ENCODE measurements at regions not wholly inside any gene's neighbourhood (a gene's known extent, or its start where the extent isn't known, plus 50 kb on each side); places are given as distances from the start of the nearest gene placed in this dataset. TPM values are rescaled to one million over a fixed set of nuclear protein-coding genes. Genes with fewer than 3 reads are reported as not detected.
A peak's percentile ranks its signal among the peaks of the same experiment; 100 is the strongest.
"Not testable (repeated sequence)": the region's sequence is repeated elsewhere in the genome, so short reads cannot be mapped to it uniquely, and the experiment has no call there.

DNA sequence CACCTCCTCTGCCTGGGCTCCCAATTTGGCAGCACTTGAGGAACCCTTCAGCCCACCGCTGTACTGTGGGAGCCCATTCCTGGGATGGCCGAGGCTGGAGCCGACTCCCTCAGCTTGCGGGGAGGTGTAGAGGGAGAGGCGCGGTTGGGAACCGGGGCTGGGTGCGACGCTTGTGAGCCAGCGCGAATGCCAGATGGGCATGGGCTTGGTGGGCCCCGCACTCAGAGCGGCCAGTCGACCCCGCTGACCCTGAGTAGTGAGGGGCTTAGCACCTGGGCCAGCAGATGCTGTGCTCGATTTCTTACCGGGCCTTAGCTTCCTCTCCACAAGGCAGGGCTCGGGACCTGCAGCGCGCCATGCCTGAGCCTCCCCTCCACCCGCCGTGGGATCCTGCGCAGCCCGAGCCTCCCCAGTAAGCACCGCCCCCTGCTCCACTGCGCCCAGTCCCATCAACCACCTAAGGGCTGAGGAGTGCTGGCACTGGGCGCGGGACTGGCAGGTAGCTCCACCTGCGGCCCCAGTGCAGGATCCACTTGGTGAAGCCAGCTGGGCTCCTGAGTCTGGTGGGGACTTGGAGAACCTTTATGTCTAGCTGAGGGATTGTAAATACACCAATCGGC lies 58.3 kb upstream of the DEFB108B start:
- H3K4me3 ChIP-seq (ENCODE audit: low read depth, low read length) = no peak overlapping the region
- no peak for TF ChIP-seq CTCF (IDR thresholded peaks at IDR 0.05; ENCODE audit: insufficient read depth, low read depth, low read length)
- DNase-seq (ENCODE audit: low read depth) = no peak

DNA sequence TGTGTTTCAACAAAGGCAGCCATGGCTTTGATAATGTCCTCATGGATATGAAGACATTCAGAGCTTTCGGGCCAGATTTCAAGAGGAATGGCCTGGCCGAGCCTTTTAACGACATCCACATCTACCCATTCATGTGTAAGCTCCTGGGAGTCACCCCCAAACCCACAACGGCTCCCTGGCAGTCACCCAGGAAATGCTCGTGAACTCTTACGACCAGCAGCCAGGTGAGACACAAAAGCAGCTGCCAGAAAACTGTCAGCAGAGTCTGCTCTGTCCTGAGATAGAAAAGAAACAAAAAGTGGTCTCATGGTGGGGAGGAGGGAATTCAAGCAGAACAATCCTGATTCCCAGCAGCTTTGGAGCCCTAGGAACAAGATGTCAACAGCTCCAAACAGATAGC lies 52.9 kb upstream of the DEFB108B start:
- not testable (repeated sequence) for DNase-seq (ENCODE audit: low read depth)

DNA sequence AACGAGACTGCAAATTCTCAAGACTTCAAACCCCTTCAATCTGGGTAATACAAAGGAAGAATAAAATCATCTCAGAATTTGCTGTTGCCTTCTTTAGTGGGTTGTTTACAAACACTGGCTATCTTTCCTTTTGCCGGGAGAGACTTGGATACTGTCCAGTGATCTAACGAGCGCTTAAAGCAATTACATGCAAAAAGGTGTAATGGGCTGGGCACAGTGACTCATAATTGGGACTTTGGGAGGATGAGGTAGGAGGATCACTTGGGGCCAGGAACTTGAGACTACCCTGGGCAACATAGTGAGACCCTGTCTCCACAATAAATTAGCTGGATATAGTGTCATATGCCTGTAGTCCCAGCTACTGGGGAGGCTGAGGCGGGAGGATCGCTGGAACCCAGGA lies 52.2 kb upstream of the DEFB108B start:
- peak; percentile 38 for DNase-seq (ENCODE audit: low read depth)
- not testable (repeated sequence) for H3K4me3 ChIP-seq (ENCODE audit: low read depth, low read length)

More for the DNA sequence above, 52.9 kb upstream of the DEFB108B start:
- not testable (repeated sequence) for H3K4me3 ChIP-seq (ENCODE audit: low read depth, low read length)

DNA sequence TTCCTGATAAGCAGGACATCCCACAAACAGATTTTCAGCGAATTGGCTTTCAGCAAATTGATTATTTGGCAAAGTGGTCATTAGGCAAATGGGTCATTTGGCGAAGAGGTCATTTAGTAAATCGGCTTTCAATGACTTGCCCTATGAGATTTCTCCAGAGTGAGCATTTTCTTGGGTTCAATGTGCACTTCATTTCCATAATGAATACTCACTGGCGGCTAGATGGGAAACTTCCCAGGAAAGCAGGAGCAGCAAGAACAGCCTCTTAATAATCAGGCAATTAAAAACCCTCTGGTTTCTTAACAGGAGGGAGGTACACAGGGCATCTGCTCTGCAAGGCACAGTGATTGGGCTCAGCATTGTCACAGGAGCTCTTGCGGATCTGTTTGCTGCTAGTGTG lies 51.5 kb upstream of the DEFB108B start:
- not testable (repeated sequence) for H3K4me3 ChIP-seq (ENCODE audit: low read depth, low read length); DNase-seq (ENCODE audit: low read depth)

GRCh38 chr11:71782229-71782861 lies 50.7 kb upstream of the DEFB108B start:
- H3K4me3 ChIP-seq (ENCODE audit: low read depth, low read length); DNase-seq (ENCODE audit: low read depth): not testable (repeated sequence)

- DNase-seq (ENCODE audit: low read depth) = peak; percentile 78
- H3K4me3 ChIP-seq (ENCODE audit: low read depth, low read length) = not testable (repeated sequence)
Measured at GRCh38 chr11:71783191-71783590, 49.8 kb upstream of the DEFB108B start.

Small RNA genes lying in the stretch of these regions (small RNA-seq; reads per million reads assigned to genes)
- not detected for gene SNRPCP14
